22Rv1 (cell line): ENCODE measurements at regions not wholly inside any gene's neighbourhood (a gene's known extent, or its start where the extent isn't known, plus 50 kb on each side); places are given as distances from the start of the nearest gene placed in this dataset.
"Not testable (repeated sequence)": the region's sequence is repeated elsewhere in the genome, so short reads cannot be mapped to it uniquely, and the experiment has no call there.

Experiments
- H3K27ac ChIP-seq: fragments of 450-650 bp; 2 replicates; pipeline ENCODE4 v1.5.1; 2017
- ZFX ChIP-seq: fragments of 450-650 bp; IDR thresholded peaks from 2 replicates; pipeline ENCODE4 v1.6.1; 2017; ENCODE audit warnings: antibody characterized with exemption, borderline replicate concordance
- TF ChIP-seq, protein P1 (sequence below): fragments of 450-650 bp; IDR thresholded peaks from 2 replicates; pipeline ENCODE4 v1.5.1; 2017; ENCODE audit warnings: mild to moderate bottlenecking

DNA sequence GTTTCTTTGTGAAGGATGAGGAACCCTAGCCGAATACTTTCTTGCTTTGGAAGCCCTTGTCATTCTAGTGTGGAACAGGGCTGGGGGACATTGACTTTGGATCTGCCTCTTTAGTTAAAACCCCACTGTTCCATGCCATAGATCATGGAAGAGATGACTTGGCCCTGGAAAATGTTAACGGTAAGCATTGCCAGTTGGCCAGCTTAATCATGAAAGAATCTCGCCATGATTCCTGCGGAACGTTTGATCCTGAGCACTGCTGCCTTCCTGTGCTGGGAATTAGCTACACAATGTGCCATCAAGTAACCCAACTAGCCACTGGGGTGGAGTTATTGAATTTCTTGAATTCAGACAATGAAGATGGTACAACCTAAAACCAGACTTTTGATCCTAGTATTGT lies 177.6 kb upstream of the FZD8 start:
- no peak for TF ChIP-seq ZFX
- TF ChIP-seq, protein P1, sequence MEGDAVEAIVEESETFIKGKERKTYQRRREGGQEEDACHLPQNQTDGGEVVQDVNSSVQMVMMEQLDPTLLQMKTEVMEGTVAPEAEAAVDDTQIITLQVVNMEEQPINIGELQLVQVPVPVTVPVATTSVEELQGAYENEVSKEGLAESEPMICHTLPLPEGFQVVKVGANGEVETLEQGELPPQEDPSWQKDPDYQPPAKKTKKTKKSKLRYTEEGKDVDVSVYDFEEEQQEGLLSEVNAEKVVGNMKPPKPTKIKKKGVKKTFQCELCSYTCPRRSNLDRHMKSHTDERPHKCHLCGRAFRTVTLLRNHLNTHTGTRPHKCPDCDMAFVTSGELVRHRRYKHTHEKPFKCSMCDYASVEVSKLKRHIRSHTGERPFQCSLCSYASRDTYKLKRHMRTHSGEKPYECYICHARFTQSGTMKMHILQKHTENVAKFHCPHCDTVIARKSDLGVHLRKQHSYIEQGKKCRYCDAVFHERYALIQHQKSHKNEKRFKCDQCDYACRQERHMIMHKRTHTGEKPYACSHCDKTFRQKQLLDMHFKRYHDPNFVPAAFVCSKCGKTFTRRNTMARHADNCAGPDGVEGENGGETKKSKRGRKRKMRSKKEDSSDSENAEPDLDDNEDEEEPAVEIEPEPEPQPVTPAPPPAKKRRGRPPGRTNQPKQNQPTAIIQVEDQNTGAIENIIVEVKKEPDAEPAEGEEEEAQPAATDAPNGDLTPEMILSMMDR = no peak
- H3K27ac ChIP-seq = no peak overlapping the region

DNA sequence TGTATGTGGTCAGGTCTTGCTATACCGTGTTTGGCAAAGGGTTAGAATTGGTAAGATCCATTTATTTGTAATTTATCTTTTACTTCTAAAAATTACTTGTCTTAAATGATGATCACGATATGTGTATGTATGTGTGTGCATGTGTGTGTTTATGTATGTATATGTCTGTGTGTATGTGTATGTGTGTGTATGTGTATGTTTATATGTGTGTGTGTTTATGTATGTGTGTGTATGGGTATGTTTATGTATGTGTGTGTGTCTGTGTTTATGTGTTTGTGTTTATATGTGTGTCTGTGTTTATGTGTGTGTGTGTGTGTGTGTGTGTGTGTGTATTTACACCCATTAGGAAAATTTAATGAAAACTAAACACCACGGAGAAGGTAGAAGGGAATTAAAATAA lies 176.9 kb upstream of the FZD8 start:
- TF ChIP-seq ZFX = no peak
- TF ChIP-seq, protein P1 = no peak
- H3K27ac ChIP-seq = no peak overlapping the region

DNA sequence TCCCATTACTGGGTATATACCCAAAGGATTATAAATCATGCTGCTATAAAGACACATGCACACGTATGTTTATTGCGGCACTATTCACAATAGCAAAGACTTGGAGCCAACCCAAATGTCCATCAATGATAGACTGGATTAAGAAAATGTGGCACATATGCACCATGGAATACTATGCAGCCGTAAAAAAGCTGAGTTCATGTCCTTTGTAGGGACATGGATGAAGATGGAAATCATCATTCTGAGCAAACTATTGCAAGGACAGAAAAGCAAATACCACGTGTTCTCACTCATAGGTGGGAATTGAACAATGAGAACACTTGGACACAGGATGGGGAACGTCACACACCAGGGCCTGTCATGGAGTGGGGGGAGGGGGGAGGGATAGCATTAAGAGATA lies 175.0 kb upstream of the FZD8 start:
- H3K27ac ChIP-seq = not testable (repeated sequence)

DNA sequence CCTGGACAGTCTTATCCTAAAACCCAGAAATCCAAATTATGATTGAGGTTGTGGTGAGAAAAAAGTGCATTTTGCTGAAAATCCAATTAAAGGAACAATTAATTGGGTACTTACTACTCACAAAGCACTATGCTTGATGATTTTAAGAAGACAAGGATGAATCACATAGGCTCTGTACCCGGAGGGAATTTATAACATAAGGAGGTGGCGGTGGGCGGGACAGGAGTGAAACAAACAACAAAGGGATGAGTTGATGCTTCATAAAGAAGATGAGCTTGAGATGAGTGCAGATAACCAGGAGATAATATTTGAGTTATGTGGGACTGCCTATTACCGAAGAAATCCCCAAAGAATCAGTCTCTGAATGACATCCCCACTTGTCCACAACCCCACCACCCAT lies 171.1 kb upstream of the FZD8 start:
- H3K27ac ChIP-seq = no peak overlapping the region
- TF ChIP-seq, protein P1 = no peak
- TF ChIP-seq ZFX = no peak

DNA sequence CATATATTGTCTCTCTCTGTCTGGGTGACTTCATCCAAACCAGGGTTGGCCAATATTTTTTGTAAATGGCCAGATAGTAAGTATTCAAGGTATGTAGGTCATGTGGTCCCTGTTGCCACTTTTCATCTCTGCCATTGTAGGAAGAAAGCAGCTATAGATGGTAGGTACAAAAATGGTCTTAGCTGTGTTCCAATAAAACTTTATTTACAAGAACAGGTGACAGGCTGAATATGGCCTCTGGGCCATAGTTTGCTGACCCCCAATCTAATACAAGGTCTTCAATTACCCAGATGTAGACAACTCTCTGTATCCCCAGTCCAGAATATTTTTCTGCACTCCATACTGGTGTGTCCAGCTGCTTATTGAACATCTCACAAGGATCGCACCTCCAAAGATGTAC lies 166.2 kb upstream of the FZD8 start:
- no peak overlapping the region for H3K27ac ChIP-seq
- TF ChIP-seq, protein P1 = no peak

GRCh38 chr10:35803046-35803445 lies 160.9 kb upstream of the FZD8 start:
- H3K27ac ChIP-seq = no peak overlapping the region
- TF ChIP-seq, protein P1 = no peak
- no peak for TF ChIP-seq ZFX

DNA sequence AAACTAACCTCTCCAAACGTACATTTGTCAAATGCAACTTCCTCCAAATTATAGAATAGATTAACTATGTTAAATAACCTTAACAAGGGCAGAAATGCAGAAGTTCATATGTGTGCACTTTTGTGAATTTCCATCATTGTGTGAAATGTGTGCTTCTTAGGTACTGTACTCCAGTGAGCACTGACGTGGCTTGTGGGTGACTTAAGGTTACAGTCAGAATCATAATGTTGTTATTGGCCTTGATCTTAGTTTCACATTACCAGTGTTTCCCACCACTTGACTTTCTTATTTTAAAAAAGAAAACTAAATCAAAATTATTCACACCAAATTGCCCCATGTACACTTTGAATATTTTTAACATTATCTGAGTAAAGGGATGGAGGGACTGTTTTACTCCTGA lies 155.1 kb upstream of the FZD8 start:
- no peak overlapping the region for H3K27ac ChIP-seq
- TF ChIP-seq, protein P1 = no peak
- TF ChIP-seq ZFX = no peak

GRCh38 chr10:35795131-35795824 lies 153.2 kb upstream of the FZD8 start:
- TF ChIP-seq ZFX = no peak
- TF ChIP-seq, protein P1 = no peak
- no peak overlapping the region for H3K27ac ChIP-seq
